ENCODE measurements at regions not wholly inside any gene's neighbourhood (a gene's known extent, or its start where the extent isn't known, plus 50 kb on each side); places are given as distances from the start of the nearest gene placed in this dataset.

DNA sequence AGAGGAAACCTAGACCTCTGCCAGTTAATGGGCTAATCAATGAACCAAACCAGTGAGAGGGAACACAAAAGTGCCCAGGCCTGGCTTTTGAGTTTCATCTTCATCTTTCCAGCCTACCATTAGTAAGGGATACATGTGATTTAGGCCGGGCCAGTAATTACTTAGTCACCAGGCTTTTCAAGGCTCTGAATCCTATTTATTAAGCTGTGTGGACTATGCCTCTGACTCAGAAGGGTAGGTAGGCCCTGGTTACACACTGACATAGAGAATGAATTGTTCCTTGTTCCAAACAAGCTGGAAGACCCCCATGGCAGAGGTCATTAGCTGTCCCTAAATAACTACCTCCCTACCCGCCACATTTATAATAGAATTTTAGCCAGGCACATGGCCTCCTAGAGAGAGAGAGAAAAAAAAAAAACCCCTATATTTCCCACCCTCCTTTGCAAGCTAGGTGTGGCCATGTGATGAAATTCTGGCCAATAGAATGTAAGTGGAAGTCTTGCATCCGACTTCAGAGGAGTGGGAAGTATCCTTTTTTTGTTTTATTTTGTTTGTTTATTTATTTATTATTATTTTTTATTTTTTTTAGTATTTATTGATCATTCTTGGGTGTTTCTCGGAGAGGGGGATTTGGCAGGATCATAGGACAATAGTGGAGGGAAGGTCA, 112.3 kb upstream of the BCOR start:
- H3K27ac ChIP-seq: no peak overlapping the region
- TF ChIP-seq, protein P1, sequence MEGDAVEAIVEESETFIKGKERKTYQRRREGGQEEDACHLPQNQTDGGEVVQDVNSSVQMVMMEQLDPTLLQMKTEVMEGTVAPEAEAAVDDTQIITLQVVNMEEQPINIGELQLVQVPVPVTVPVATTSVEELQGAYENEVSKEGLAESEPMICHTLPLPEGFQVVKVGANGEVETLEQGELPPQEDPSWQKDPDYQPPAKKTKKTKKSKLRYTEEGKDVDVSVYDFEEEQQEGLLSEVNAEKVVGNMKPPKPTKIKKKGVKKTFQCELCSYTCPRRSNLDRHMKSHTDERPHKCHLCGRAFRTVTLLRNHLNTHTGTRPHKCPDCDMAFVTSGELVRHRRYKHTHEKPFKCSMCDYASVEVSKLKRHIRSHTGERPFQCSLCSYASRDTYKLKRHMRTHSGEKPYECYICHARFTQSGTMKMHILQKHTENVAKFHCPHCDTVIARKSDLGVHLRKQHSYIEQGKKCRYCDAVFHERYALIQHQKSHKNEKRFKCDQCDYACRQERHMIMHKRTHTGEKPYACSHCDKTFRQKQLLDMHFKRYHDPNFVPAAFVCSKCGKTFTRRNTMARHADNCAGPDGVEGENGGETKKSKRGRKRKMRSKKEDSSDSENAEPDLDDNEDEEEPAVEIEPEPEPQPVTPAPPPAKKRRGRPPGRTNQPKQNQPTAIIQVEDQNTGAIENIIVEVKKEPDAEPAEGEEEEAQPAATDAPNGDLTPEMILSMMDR (conservative IDR thresholded peaks at IDR 0.05): no peak

DNA sequence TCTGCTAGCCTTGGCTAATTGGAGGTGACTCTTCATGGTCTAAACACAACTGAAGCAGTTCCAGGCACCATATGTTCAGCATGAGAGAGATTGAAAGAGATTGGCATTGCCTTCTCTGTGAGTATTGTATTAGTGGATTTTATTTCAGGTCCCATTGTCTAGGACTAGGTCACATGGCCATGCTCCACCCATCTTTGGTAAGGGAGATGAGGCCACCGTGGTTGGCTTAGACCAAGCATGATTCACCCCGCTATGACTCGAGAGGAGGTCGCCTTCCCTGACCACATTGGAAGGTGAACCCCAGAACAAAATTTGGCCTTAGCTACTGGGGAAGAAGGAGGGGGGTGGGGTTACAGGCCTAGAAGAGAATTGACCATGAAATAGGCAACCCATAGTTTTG, 109.9 kb upstream of the BCOR start:
- H3K27ac ChIP-seq: no peak overlapping the region

DNA sequence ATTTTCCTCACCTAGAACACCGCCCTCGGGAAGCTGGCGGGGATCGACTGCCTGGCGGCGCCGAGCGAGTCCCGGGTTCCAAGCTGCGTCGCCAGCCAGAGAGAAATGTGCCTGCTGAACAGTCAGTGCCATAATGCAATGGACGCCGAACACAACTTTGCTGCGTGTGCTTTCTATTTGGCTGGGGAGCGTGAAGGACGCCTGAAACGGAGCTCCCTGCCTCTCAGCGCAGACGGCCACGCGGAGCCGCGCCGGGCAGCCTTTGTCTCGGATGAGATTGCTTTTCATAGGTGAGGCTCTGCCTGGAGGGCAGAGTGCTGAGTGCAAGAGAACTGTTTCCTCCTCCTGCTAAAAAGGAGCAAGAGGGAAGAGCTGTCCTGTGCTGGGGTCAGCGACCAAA, 107.7 kb upstream of the BCOR start:
- no peak overlapping the region for H3K27ac ChIP-seq
- TF ChIP-seq, protein P1 (conservative IDR thresholded peaks at IDR 0.05): no peak

More for the DNA sequence above, 109.9 kb upstream of the BCOR start:
- TF ChIP-seq, protein P1 (conservative IDR thresholded peaks at IDR 0.05): no peak

DNA sequence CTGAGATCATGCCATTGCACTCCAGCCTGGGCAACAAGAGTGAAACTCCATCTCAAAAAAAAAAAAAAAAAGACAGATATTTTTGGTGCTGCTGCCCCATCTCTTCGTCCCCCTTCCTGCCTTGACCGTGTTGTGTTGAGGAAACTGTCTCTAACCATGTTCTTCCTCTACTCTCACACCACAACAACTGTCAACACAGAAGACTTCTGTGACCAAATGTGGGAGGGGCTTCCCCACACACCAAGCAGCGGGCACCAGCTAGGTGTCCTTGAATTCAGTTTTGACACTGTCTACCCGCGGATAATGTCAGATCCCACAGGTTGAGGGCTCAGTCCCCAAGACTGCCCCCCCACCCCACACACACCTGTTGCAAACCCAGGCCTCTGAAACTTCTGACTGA, 104.7 kb upstream of the BCOR start:
- no peak overlapping the region for H3K27ac ChIP-seq
- TF ChIP-seq, protein P1 (conservative IDR thresholded peaks at IDR 0.05): no peak

DNA sequence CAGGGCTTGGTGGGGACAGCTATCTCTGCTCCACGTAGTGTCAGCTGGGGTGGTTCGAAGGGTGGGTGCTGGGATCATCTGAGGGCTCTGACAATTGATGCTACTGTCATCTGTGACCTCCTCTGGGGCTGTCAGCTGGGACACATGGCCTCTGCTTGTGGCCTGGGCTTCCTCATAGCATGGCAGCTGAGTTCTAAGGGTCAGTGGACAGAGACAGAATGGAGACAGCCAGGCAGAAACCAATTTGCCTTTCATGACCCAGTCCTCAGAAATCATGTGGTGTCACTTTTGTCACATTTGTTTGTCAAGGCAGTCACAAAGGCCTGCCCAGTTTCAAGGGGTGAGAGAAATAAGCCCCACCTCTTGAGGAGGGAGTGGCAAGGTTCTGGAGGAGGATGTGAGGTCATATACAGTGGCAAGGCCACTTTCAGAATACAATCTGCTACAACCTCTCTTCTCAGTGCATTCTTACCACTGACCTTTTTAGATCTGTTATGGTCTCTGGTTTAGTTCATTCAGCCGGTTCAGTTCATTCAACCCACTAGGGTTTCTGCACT, 103.6 kb upstream of the BCOR start:
- H3K27ac ChIP-seq: no peak overlapping the region
- TF ChIP-seq, protein P1 (conservative IDR thresholded peaks at IDR 0.05): no peak

DNA sequence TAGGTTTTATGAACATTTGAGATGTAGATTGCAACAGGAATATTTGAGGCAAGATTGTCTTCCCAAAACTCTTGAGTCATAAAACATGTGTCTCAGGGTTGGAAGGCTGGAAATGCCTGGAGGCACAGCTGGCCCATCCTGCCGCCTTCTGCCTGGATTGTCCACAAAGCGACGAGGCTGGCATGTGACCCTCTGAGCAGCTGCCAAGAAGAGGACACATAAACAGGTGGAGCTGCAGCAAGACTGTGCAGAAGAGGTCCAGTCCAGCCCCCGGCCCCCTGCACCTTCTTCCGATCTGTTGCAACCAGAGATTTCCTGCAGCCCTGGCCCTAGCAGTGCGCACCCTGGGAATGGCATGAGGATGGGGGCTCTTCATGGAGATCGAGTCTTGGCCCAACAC, 101.9 kb upstream of the BCOR start:
- no peak overlapping the region for H3K27ac ChIP-seq
- TF ChIP-seq, protein P1 (conservative IDR thresholded peaks at IDR 0.05): no peak

DNA sequence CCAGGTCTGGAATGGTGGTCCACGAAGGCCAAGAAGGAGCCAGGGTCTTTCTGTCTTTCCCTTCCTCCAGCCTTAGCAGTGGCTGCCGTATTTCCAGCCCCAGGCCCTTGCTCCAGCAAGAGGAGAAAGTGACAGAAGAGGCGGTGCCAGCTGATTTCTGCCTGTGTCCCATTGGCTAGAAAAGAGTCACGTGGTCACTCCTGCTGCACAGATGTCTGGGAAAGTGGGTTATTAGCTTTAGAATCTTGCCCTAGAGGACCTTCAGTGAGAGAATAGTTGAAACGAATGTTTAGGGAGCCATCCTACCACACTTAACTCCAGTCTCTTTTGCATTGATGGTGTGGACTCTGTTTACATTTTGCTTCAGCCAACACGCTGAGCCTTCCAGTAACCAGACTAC, 99.3 kb upstream of the BCOR start:
- H3K27ac ChIP-seq: no peak overlapping the region
- TF ChIP-seq, protein P1 (conservative IDR thresholded peaks at IDR 0.05): no peak

All from VCaP (cell line).